ENCODE measurements at regions not wholly inside any gene's neighbourhood (a gene's known extent, or its start where the extent isn't known, plus 50 kb on each side); places are given as distances from the start of the nearest gene placed in this dataset.
"Not testable (repeated sequence)": the region's sequence is repeated elsewhere in the genome, so short reads cannot be mapped to it uniquely, and the experiment has no call there.

- H3K9me3 Mint-ChIP-seq, result peaks cover 4 to 10% (median 8%) of the 10 kb centered on the region in 3 donors
- H3K4me1 Mint-ChIP-seq; H3K36me3 Mint-ChIP-seq; H3K36me3 ChIP-seq (ENCODE audit: control insufficient read depth in 2 of 2, extremely low read depth in 1 of 2, insufficient read depth in 1 of 2, low read length in 1 of 2); H3K27ac ChIP-seq (ENCODE audit: low read length); H3K27me3 Mint-ChIP-seq; H3K9me3 ChIP-seq; POLR2A ChIA-PET; DNase-seq; H3K27ac Mint-ChIP-seq; ATAC-seq (replicated peaks in 1 of 4); CTCF ChIA-PET; H3K27me3 ChIP-seq (replicated peaks in 1 of 2; ENCODE audit: control insufficient read depth in 2 of 2, extremely low read depth in 1 of 2, insufficient read depth in 2 of 2, low read length in 1 of 2); H3K4me1 ChIP-seq (ENCODE audit: control insufficient read depth in 1 of 2, extremely low read depth in 1 of 2, insufficient read depth in 2 of 2, low read length in 2 of 2); H3K4me3 ChIP-seq (ENCODE audit: control insufficient read depth in 1 of 2, extremely low read depth in 1 of 2, low read length in 1 of 2); H3K4me3 Mint-ChIP-seq: not testable (repeated sequence)
- 76% methylated on average over 7 of the region's 23 CpGs for WGBS (ENCODE audit: insufficient coverage)
Measured at GRCh38 chr4:49161111-49161541, 175.1 kb downstream of the CWH43 start.

DNA sequence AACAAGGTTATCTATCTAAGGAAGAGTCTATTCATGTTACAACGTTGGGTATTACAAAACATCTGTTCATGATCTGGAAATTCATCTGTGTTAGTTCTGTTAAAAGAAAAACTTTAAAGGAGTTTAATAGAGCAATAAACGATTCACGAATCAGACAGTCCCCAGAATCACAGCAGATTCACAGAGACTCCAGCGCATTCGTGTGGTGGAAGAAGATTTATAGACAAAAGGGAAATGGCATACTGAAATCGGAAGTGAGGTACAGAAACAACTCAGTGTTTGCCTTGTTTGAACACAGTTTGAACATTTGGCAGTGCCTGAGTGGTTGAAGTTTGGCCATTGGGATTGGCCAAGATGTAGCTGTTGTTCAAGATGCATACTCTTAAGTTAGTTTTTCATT lies 178.8 kb downstream of the CWH43 start:
- ATAC-seq (replicated peaks in 1 of 4); H3K9me3 ChIP-seq; H3K9me3 Mint-ChIP-seq; DNase-seq; H3K27me3 ChIP-seq (replicated peaks in 1 of 2; ENCODE audit: control insufficient read depth in 2 of 2, extremely low read depth in 1 of 2, insufficient read depth in 2 of 2, low read length in 1 of 2); H3K4me3 ChIP-seq (ENCODE audit: control insufficient read depth in 1 of 2, extremely low read depth in 1 of 2, low read length in 1 of 2); H3K27me3 Mint-ChIP-seq; H3K4me1 ChIP-seq (ENCODE audit: control insufficient read depth in 1 of 2, extremely low read depth in 1 of 2, insufficient read depth in 2 of 2, low read length in 2 of 2); H3K4me3 Mint-ChIP-seq; H3K27ac Mint-ChIP-seq; H3K4me1 Mint-ChIP-seq; H3K27ac ChIP-seq (ENCODE audit: low read length); H3K36me3 Mint-ChIP-seq; POLR2A ChIA-PET; H3K36me3 ChIP-seq (ENCODE audit: control insufficient read depth in 2 of 2, extremely low read depth in 1 of 2, insufficient read depth in 1 of 2, low read length in 1 of 2); CTCF ChIA-PET: not testable (repeated sequence)
- no CpG with 5 or more reads among the region's 6 CpGs for WGBS (ENCODE audit: insufficient coverage)

GRCh38 chr4:49177847-49178246 lies 191.8 kb downstream of the CWH43 start:
- H3K4me3 Mint-ChIP-seq, H3K27me3 Mint-ChIP-seq, POLR2A ChIA-PET: not testable (repeated sequence)

DNA sequence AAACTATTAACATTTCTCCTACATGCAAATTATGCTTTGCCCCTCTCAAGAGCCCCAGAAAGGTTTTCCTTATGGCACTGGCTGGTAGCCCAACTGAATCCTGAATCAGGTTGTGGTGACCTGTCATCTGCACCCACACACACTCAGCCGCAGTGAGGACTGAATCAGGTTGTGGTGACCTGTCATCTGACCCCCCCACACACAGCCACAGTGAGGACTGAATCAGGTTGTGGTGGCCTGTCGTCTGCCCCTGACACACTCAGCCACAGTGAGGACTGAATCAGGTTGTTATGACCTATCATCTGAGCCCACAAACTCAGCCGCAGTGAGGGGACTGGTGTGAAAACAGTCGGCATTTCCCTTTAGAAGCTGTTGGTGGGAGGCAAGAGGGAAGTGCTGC lies 195.0 kb downstream of the CWH43 start:
- H3K4me3 Mint-ChIP-seq; H3K27me3 ChIP-seq (replicated peaks in 1 of 2; ENCODE audit: control insufficient read depth in 2 of 2, extremely low read depth in 1 of 2, insufficient read depth in 2 of 2, low read length in 1 of 2); H3K27ac ChIP-seq (ENCODE audit: low read length); H3K4me1 Mint-ChIP-seq; H3K27ac Mint-ChIP-seq; POLR2A ChIA-PET; H3K4me3 ChIP-seq (ENCODE audit: control insufficient read depth in 1 of 2, extremely low read depth in 1 of 2, low read length in 1 of 2); H3K36me3 Mint-ChIP-seq; ATAC-seq (replicated peaks in 1 of 4); H3K36me3 ChIP-seq (ENCODE audit: control insufficient read depth in 2 of 2, extremely low read depth in 1 of 2, insufficient read depth in 1 of 2, low read length in 1 of 2); H3K9me3 Mint-ChIP-seq; CTCF ChIA-PET; H3K4me1 ChIP-seq (ENCODE audit: control insufficient read depth in 1 of 2, extremely low read depth in 1 of 2, insufficient read depth in 2 of 2, low read length in 2 of 2); H3K9me3 ChIP-seq; DNase-seq; H3K27me3 Mint-ChIP-seq: not testable (repeated sequence)
- no CpG with 5 or more reads among the region's 4 CpGs for WGBS (ENCODE audit: insufficient coverage)

More at GRCh38 chr4:49177847-49178246, 191.8 kb downstream of the CWH43 start:
- 85% methylated on average over 2 of the region's 8 CpGs for WGBS (ENCODE audit: insufficient coverage)
- H3K4me3 ChIP-seq (ENCODE audit: control insufficient read depth in 1 of 2, extremely low read depth in 1 of 2, low read length in 1 of 2); H3K27ac Mint-ChIP-seq; ATAC-seq (replicated peaks in 1 of 4); H3K36me3 ChIP-seq (ENCODE audit: control insufficient read depth in 2 of 2, extremely low read depth in 1 of 2, insufficient read depth in 1 of 2, low read length in 1 of 2); CTCF ChIA-PET; H3K4me1 ChIP-seq (ENCODE audit: control insufficient read depth in 1 of 2, extremely low read depth in 1 of 2, insufficient read depth in 2 of 2, low read length in 2 of 2); DNase-seq; H3K9me3 ChIP-seq; H3K27ac ChIP-seq (ENCODE audit: low read length); H3K4me1 Mint-ChIP-seq; H3K36me3 Mint-ChIP-seq; H3K27me3 ChIP-seq (replicated peaks in 1 of 2; ENCODE audit: control insufficient read depth in 2 of 2, extremely low read depth in 1 of 2, insufficient read depth in 2 of 2, low read length in 1 of 2); H3K9me3 Mint-ChIP-seq: not testable (repeated sequence)

- H3K27me3 ChIP-seq (replicated peaks in 1 of 2; ENCODE audit: control insufficient read depth in 2 of 2, extremely low read depth in 1 of 2, insufficient read depth in 2 of 2, low read length in 1 of 2); H3K36me3 ChIP-seq (ENCODE audit: control insufficient read depth in 2 of 2, extremely low read depth in 1 of 2, insufficient read depth in 1 of 2, low read length in 1 of 2); H3K27me3 Mint-ChIP-seq; H3K4me1 ChIP-seq (ENCODE audit: control insufficient read depth in 1 of 2, extremely low read depth in 1 of 2, insufficient read depth in 2 of 2, low read length in 2 of 2); H3K4me3 Mint-ChIP-seq; H3K27ac ChIP-seq (ENCODE audit: low read length); H3K36me3 Mint-ChIP-seq; ATAC-seq (replicated peaks in 1 of 4); H3K4me3 ChIP-seq (ENCODE audit: control insufficient read depth in 1 of 2, extremely low read depth in 1 of 2, low read length in 1 of 2); DNase-seq; H3K27ac Mint-ChIP-seq; CTCF ChIA-PET; H3K9me3 ChIP-seq; POLR2A ChIA-PET; H3K4me1 Mint-ChIP-seq: not testable (repeated sequence)
- 65% methylated on average over 10 of the region's 11 CpGs for WGBS (ENCODE audit: insufficient coverage)
- H3K9me3 Mint-ChIP-seq, result peaks cover 16 to 25% (median 22%) of the 10 kb centered on the region in 3 donors
Measured at GRCh38 chr4:49211396-49212194, 225.5 kb downstream of the CWH43 start.

DNA sequence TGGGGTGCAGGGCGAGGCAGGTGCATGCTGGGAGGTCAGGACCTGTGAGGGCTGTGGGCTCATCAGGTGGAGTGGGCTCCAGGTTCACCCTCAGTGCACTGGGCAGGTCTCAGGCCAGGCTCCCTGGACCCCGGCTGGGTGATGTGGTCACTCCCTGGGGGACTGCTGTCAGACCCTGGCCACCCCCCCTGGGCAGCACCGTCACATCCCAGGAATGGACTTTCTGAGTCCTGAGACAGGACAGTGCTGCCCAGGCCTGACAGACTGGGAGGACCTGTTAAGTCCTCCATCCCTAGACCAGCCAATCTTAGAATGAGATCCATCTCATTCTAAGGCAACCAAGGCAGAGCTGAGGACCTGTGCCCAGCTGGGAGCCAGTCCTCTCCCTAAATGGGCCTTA lies 227.2 kb downstream of the CWH43 start:
- H3K4me3 ChIP-seq (ENCODE audit: control insufficient read depth in 1 of 2, extremely low read depth in 1 of 2, low read length in 1 of 2); H3K36me3 ChIP-seq (ENCODE audit: control insufficient read depth in 2 of 2, extremely low read depth in 1 of 2, insufficient read depth in 1 of 2, low read length in 1 of 2); POLR2A ChIA-PET; H3K36me3 Mint-ChIP-seq; H3K4me3 Mint-ChIP-seq; H3K4me1 ChIP-seq (ENCODE audit: control insufficient read depth in 1 of 2, extremely low read depth in 1 of 2, insufficient read depth in 2 of 2, low read length in 2 of 2); H3K27me3 ChIP-seq (replicated peaks in 1 of 2; ENCODE audit: control insufficient read depth in 2 of 2, extremely low read depth in 1 of 2, insufficient read depth in 2 of 2, low read length in 1 of 2); DNase-seq; CTCF ChIA-PET; H3K4me1 Mint-ChIP-seq; H3K27ac Mint-ChIP-seq; H3K27ac ChIP-seq (ENCODE audit: low read length); H3K27me3 Mint-ChIP-seq; ATAC-seq (replicated peaks in 1 of 4); H3K9me3 ChIP-seq: not testable (repeated sequence)
- WGBS (ENCODE audit: insufficient coverage), result 40% methylated on average over 3 of the region's 3 CpGs
- H3K9me3 Mint-ChIP-seq, result peaks cover 20 to 25% (median 25%) of the 10 kb centered on the region in 3 donors

DNA sequence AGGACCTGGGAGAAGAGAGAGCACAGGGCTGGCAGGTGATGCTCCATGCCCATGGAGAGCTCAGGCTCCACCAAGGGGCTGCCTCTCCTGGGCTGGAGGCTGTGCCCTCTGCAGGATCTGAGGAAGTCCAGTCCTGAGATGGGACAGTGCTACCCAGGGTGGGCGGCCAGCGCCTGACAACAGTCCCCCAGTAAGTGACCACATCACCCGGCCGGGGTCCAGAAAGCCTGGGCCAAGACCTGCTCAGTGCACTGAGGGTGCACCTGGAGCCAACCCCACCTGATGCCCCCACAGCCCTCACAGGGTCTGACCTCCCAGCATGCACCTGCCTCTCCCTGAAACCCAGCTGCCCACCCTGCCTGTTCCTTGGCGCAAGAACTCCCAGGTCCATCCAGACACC lies 227.7 kb downstream of the CWH43 start:
- H3K36me3 ChIP-seq (ENCODE audit: control insufficient read depth in 2 of 2, extremely low read depth in 1 of 2, insufficient read depth in 1 of 2, low read length in 1 of 2); H3K27me3 Mint-ChIP-seq; H3K4me1 ChIP-seq (ENCODE audit: control insufficient read depth in 1 of 2, extremely low read depth in 1 of 2, insufficient read depth in 2 of 2, low read length in 2 of 2); H3K4me3 ChIP-seq (ENCODE audit: control insufficient read depth in 1 of 2, extremely low read depth in 1 of 2, low read length in 1 of 2); CTCF ChIA-PET; ATAC-seq (replicated peaks in 1 of 4); H3K4me3 Mint-ChIP-seq; H3K4me1 Mint-ChIP-seq; POLR2A ChIA-PET; H3K27ac ChIP-seq (ENCODE audit: low read length); H3K9me3 ChIP-seq; H3K27me3 ChIP-seq (replicated peaks in 1 of 2; ENCODE audit: control insufficient read depth in 2 of 2, extremely low read depth in 1 of 2, insufficient read depth in 2 of 2, low read length in 1 of 2); DNase-seq; H3K27ac Mint-ChIP-seq; H3K36me3 Mint-ChIP-seq: not testable (repeated sequence)
- peaks cover 20 to 25% (median 22%) of the 10 kb centered on the region in 3 donors for H3K9me3 Mint-ChIP-seq
- 90% methylated on average over 5 of the region's 5 CpGs for WGBS (ENCODE audit: insufficient coverage)

Measured in T-cell (primary cell).